ENCODE measurements at regions not wholly inside any gene's neighbourhood (a gene's known extent, or its start where the extent isn't known, plus 50 kb on each side); places are given as distances from the start of the nearest gene placed in this dataset.

GRCh38 chr12:88867510-88867909 lies 287.2 kb upstream of the KITLG start:
- ChIA-PET POLR2A (no interaction called here), CTCF (interaction anchor here (1.9 to 2.1 kb wide), 2 partner anchors 11 to 13 kb away, joined by 5 to 8 read pairs; no protein-coding TSS in a partner anchor)
- TF ChIP-seq, protein P1, sequence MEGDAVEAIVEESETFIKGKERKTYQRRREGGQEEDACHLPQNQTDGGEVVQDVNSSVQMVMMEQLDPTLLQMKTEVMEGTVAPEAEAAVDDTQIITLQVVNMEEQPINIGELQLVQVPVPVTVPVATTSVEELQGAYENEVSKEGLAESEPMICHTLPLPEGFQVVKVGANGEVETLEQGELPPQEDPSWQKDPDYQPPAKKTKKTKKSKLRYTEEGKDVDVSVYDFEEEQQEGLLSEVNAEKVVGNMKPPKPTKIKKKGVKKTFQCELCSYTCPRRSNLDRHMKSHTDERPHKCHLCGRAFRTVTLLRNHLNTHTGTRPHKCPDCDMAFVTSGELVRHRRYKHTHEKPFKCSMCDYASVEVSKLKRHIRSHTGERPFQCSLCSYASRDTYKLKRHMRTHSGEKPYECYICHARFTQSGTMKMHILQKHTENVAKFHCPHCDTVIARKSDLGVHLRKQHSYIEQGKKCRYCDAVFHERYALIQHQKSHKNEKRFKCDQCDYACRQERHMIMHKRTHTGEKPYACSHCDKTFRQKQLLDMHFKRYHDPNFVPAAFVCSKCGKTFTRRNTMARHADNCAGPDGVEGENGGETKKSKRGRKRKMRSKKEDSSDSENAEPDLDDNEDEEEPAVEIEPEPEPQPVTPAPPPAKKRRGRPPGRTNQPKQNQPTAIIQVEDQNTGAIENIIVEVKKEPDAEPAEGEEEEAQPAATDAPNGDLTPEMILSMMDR (IDR thresholded peaks at IDR 0.05; ENCODE audit: insufficient read depth, low read length, missing control alignments) = no peak
- no peak overlapping the region for H3K4me3 ChIP-seq (ENCODE audit: low read depth, low read length)
- DNase-seq (ENCODE audit: low read depth, low spot score) = no peak

DNA sequence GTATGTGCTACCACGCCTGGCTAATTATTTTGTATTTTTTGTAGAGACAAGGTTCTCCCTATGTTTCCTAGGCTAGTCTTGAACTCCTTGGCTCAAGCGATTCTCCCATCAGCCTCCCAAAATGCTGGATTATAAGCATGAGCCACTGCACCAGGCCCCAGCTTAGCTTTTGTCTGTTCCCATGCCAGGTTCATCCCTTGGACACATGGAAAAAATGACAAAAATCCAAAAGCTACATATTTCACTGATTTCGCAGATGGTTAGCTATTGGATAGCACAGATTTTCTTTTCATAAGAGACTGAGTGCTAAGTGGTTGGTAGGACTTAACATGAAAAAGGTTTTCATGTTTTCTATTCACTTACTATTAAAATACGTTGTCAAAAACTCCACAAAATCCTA lies 286.6 kb upstream of the KITLG start:
- CTCF ChIA-PET = interaction anchor here (1.9 to 2.1 kb wide), 2 partner anchors 10 to 13 kb away, joined by 5 to 8 read pairs; no protein-coding TSS in a partner anchor
- DNase-seq (ENCODE audit: low read depth, low spot score) = no peak
- POLR2A ChIA-PET = no interaction called here
- TF ChIP-seq, protein P1 (IDR thresholded peaks at IDR 0.05; ENCODE audit: insufficient read depth, low read length, missing control alignments) = no peak
- no peak overlapping the region for H3K4me3 ChIP-seq (ENCODE audit: low read depth, low read length)

DNA sequence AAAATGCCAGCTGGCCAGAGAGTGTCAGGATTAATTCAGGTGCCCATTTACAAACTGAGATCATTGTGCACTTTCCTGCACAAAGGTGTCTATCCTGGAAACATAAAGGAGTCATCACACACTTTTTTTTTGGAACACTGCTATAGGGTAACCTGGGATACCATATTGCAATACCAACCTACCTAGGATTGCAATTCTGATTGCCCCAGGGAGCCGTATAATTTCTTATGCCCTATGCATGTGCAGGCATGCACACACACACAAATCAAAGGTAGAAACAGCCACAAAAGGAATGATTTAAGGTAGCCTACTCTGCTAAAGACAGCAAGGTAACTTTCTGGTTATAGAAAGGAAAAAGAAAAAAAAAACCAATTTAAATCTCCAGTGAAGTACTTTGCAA lies 285.3 kb upstream of the KITLG start:
- no peak for DNase-seq (ENCODE audit: low read depth, low spot score)
- POLR2A ChIA-PET = no interaction called here
- CTCF ChIA-PET = interaction anchor here (2.1 kb wide), 1 partner anchor 9 kb away, joined by 5 read pairs; no protein-coding TSS in a partner anchor

DNA sequence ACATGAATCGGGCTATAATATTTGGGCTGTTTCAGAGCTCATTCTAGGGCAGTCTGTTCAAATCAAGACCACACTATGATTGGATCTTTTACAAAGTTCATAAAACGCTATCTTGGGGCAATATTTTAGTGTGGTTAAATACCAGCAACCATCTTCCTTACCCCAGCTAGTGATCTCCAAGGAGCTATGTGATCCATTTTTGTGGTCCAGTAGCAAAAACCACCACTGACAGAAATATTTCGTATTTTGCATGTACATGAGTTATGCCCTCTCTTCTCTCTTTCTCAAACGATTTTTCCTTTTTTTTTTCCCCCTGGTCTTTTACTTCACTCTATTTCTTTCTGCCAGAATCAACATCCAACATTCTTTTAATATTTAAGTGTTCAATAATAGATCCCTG lies 280.6 kb upstream of the KITLG start:
- POLR2A ChIA-PET = no interaction called here
- CTCF ChIA-PET = no interaction called here

More for the DNA sequence above, 285.3 kb upstream of the KITLG start:
- no peak overlapping the region for H3K4me3 ChIP-seq (ENCODE audit: low read depth, low read length)
- TF ChIP-seq, protein P1 (IDR thresholded peaks at IDR 0.05; ENCODE audit: insufficient read depth, low read length, missing control alignments) = no peak

DNA sequence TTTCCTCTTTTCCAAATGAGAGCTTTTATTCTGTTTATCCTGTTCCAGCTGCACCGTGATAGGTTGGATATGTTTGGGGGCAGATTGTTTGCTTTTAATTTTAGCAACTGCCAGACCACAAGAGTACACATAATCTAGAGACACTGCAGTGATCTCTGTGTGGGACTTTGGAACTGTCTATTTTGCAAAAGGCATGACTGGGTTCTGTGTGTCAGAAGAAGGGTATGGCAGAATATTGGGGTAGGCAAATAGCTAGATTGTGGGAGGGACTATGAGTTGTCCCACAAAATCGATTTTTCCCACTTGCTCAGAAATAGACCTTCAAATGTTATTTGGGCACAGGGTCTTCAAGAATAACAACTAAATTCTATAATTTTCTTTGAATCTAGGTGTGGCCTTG lies 275.9 kb upstream of the KITLG start:
- ChIA-PET POLR2A (no interaction called here), CTCF (interaction anchor here (1.2 kb wide), 1 partner anchor 10 kb away, joined by 5 read pairs; no protein-coding TSS in a partner anchor)
- TF ChIP-seq, protein P1 (IDR thresholded peaks at IDR 0.05; ENCODE audit: insufficient read depth, low read length, missing control alignments) = no peak
- no peak for DNase-seq (ENCODE audit: low read depth, low spot score)
- no peak overlapping the region for H3K4me3 ChIP-seq (ENCODE audit: low read depth, low read length)

More for the DNA sequence above, 280.6 kb upstream of the KITLG start:
- TF ChIP-seq, protein P1 (IDR thresholded peaks at IDR 0.05; ENCODE audit: insufficient read depth, low read length, missing control alignments) = no peak
- no peak for DNase-seq (ENCODE audit: low read depth, low spot score)
- H3K4me3 ChIP-seq (ENCODE audit: low read depth, low read length) = no peak overlapping the region

GRCh38 chr12:88855301-88855700 lies 275.0 kb upstream of the KITLG start:
- ChIA-PET POLR2A (interaction anchor here (0.6 kb wide), 1 partner anchor 95 kb away, joined by 3 read pairs; no protein-coding TSS in a partner anchor), CTCF (no interaction called here)
- TF ChIP-seq, protein P1 (IDR thresholded peaks at IDR 0.05; ENCODE audit: insufficient read depth, low read length, missing control alignments) = no peak
- H3K4me3 ChIP-seq (ENCODE audit: low read depth, low read length) = no peak overlapping the region
- no peak for DNase-seq (ENCODE audit: low read depth, low spot score)
